Ishikawa (cell line): ENCODE measurements at regions not wholly inside any gene's neighbourhood (a gene's known extent, or its start where the extent isn't known, plus 50 kb on each side); places are given as distances from the start of the nearest gene placed in this dataset.

Experiments
- CEBPB ChIP-seq: IDR thresholded peaks from 2 replicates; pipeline ENCODE4 v1.6.1; 2012
- CREB1 ChIP-seq: IDR thresholded peaks from 2 replicates; pipeline ENCODE4 v1.6.1; 2012; ENCODE audit warnings: low read depth
- EGR1 ChIP-seq: IDR thresholded peaks from 2 replicates; pipeline ENCODE4 v1.6.1; 2012
- EP300 ChIP-seq: IDR thresholded peaks from 2 replicates; pipeline ENCODE4 v1.6.1; 2012; ENCODE audit warnings: borderline replicate concordance
- FOXM1 ChIP-seq: IDR thresholded peaks from 2 replicates; pipeline ENCODE4 v1.6.1; 2012; ENCODE audit warnings: low read depth, borderline replicate concordance
- MAX ChIP-seq: IDR thresholded peaks from 2 replicates; pipeline ENCODE4 v1.6.1; 2012
- NFIC ChIP-seq: IDR thresholded peaks from 2 replicates; pipeline ENCODE4 v1.6.1; 2012
- RAD21 ChIP-seq: IDR thresholded peaks from 2 replicates; pipeline ENCODE4 v1.6.1; 2012; ENCODE audit warnings: low read depth
- REST ChIP-seq: IDR thresholded peaks from 2 replicates; pipeline ENCODE4 v1.6.1; 2012; ENCODE audit warnings: low read depth, mild to moderate bottlenecking
- TAF1 ChIP-seq: IDR thresholded peaks from 2 replicates; pipeline ENCODE4 v1.6.1; 2012; ENCODE audit warnings: low read depth, mild to moderate bottlenecking
- TCF12 ChIP-seq: IDR thresholded peaks from 2 replicates; pipeline ENCODE4 v1.6.1; 2012; ENCODE audit warnings: low read depth
- TEAD4 ChIP-seq: IDR thresholded peaks from 2 replicates; pipeline ENCODE4 v1.6.1; 2012
- USF1 ChIP-seq: IDR thresholded peaks from 2 replicates; pipeline ENCODE4 v1.6.1; 2012
- YY1 ChIP-seq: IDR thresholded peaks from 2 replicates; pipeline ENCODE4 v1.6.1; 2012; ENCODE audit warnings: low read depth
- ZBTB7A ChIP-seq: IDR thresholded peaks from 2 replicates; pipeline ENCODE4 v1.6.1; 2012; ENCODE audit warnings: low read depth

- no peak for TF ChIP-seq MAX
- TF ChIP-seq TEAD4 = no peak
- TF ChIP-seq EP300 = no peak
- no peak for TF ChIP-seq RAD21
- TF ChIP-seq TCF12 = no peak
- no peak for TF ChIP-seq CREB1
These were observed 597.1 kb upstream of the CHAC2 start for GRCh38 chr2:53170466-53170865.

- no peak for TF ChIP-seq FOXM1
- TF ChIP-seq EGR1 = no peak
- no peak for TF ChIP-seq USF1
- no peak for TF ChIP-seq NFIC
- TF ChIP-seq MAX = no peak
- TF ChIP-seq RAD21 = no peak
- no peak for TF ChIP-seq YY1
- TF ChIP-seq CREB1 = no peak
- TF ChIP-seq TAF1 = no peak
- no peak for TF ChIP-seq REST
- TF ChIP-seq CEBPB = no peak
These were observed 600.4 kb upstream of the CHAC2 start for GRCh38 chr2:53167227-53167626.

- TF ChIP-seq MAX = no peak
- no peak for TF ChIP-seq USF1
- no peak for TF ChIP-seq CREB1
- no peak for TF ChIP-seq TCF12
These were observed 617.5 kb upstream of the CHAC2 start for GRCh38 chr2:53150146-53150545.

- no peak for TF ChIP-seq EP300
- TF ChIP-seq CREB1 = no peak
- no peak for TF ChIP-seq TCF12
- no peak for TF ChIP-seq TEAD4
- no peak for TF ChIP-seq YY1
- no peak for TF ChIP-seq REST
- no peak for TF ChIP-seq USF1
- TF ChIP-seq ZBTB7A = no peak
- TF ChIP-seq FOXM1 = no peak
- no peak for TF ChIP-seq CEBPB
- TF ChIP-seq RAD21 = no peak
- TF ChIP-seq TAF1 = no peak
- TF ChIP-seq EGR1 = no peak
- no peak for TF ChIP-seq MAX
- no peak for TF ChIP-seq NFIC
These were observed 619.4 kb upstream of the CHAC2 start for GRCh38 chr2:53148221-53148620.

- TF ChIP-seq TEAD4 (peak; percentile 66), USF1 (no peak)
These were observed 636.2 kb upstream of the CHAC2 start for GRCh38 chr2:53131416-53131815.

- TF ChIP-seq YY1 = no peak
- no peak for TF ChIP-seq EGR1
- TF ChIP-seq ZBTB7A = no peak
- TF ChIP-seq CREB1 = no peak
- TF ChIP-seq MAX = no peak
These were observed 637.1 kb upstream of the CHAC2 start for GRCh38 chr2:53130441-53130943.
